Neutrophil (primary cell): ENCODE measurements at regions not wholly inside any gene's neighbourhood (a gene's known extent, or its start where the extent isn't known, plus 50 kb on each side); places are given as distances from the start of the nearest gene placed in this dataset.

ENCODE experiments used
- H3K27ac ChIP-seq: fragments of 200-600 bp; sonication (generic); 2 replicates; pipeline ENCODE4 v1.5.1; 2016; ENCODE audit warnings: mild to moderate bottlenecking, moderate library complexity
- H3K27me3 ChIP-seq: fragments of 200-600 bp; sonication (generic); 2 replicates; pipeline ENCODE4 v1.6.0; 2016; ENCODE audit warnings: mild to moderate bottlenecking
- H3K36me3 ChIP-seq: fragments of 200-600 bp; sonication (generic); 2 replicates; pipeline ENCODE4 v1.5.1; 2017
- H3K4me1 ChIP-seq, 2 experiments: fragments of 200-600 bp in 1 of 2; sonication (generic) in 1 of 2; 1 replicate in 1 of 2; 2 replicates in 1 of 2; pipeline versions ENCODE4 v1.5.1 to v1.6.1; 2013 to 2016; ENCODE audit warnings: low read depth in 1 of 2, low read length in 1 of 2, mild to moderate bottlenecking in 1 of 2, moderate library complexity in 1 of 2; ENCODE audit not compliant: control insufficient read depth in 1 of 2, insufficient read depth in 1 of 2
- H3K4me3 ChIP-seq, 2 experiments: fragments of 200-600 bp in 1 of 2; sonication (generic) in 1 of 2; 1 replicate in 1 of 2; 2 replicates in 1 of 2; pipeline ENCODE4 v1.5.1; 2013 to 2016; ENCODE audit warnings: low read depth in 1 of 2, low read length in 1 of 2, mild to moderate bottlenecking in 1 of 2, moderate library complexity in 1 of 2
- H3K9me3 ChIP-seq: fragments of 200-600 bp; sonication (generic); 2 replicates; pipeline ENCODE4 v1.5.1; 2016
- CTCF ChIP-seq: fragments of 200-600 bp; sonication (generic); IDR thresholded peaks from 2 replicates; pipeline ENCODE4 v1.5.1; 2016; ENCODE audit warnings: antibody characterized with exemption

- Histone ChIP-seq H3K36me3 (no peaks in the 10 kb centered on the region), H3K4me1 (no peaks in the 10 kb centered on the region)
- TF ChIP-seq CTCF, result no peak
Measured at GRCh38 chr13:109840201-109840892, 54.0 kb upstream of the IRS2 start.

GRCh38 chr13:109836629-109837607 lies 50.5 kb upstream of the IRS2 start:
- Histone ChIP-seq H3K27ac (no peak overlapping the region), H3K36me3 (no peaks in the 10 kb centered on the region), H3K4me1 (no peaks in the 10 kb centered on the region), H3K4me3 (no peak overlapping the region), H3K27me3 (peaks cover 38% of the 10 kb centered on the region), H3K9me3 (no peaks in the 10 kb centered on the region)
- no peak for TF ChIP-seq CTCF

More at GRCh38 chr13:109840201-109840892, 54.0 kb upstream of the IRS2 start:
- Histone ChIP-seq H3K27me3 (peaks cover 40% of the 10 kb centered on the region), H3K27ac (no peak overlapping the region), H3K4me3 (no peak overlapping the region), H3K9me3 (no peaks in the 10 kb centered on the region)
